ENCODE measurements at regions not wholly inside any gene's neighbourhood (a gene's known extent, or its start where the extent isn't known, plus 50 kb on each side); places are given as distances from the start of the nearest gene placed in this dataset.

GRCh38 chr7:94240902-94241301 lies 153.8 kb upstream of the COL1A2 start:
- TF ChIP-seq MAFK (IDR thresholded peaks at IDR 0.05; ENCODE audit: low read depth, low read length) = no peak
- TF ChIP-seq RFX5 (IDR thresholded peaks at IDR 0.05; ENCODE audit: low read depth, low read length) = no peak
- TF ChIP-seq, protein P1, sequence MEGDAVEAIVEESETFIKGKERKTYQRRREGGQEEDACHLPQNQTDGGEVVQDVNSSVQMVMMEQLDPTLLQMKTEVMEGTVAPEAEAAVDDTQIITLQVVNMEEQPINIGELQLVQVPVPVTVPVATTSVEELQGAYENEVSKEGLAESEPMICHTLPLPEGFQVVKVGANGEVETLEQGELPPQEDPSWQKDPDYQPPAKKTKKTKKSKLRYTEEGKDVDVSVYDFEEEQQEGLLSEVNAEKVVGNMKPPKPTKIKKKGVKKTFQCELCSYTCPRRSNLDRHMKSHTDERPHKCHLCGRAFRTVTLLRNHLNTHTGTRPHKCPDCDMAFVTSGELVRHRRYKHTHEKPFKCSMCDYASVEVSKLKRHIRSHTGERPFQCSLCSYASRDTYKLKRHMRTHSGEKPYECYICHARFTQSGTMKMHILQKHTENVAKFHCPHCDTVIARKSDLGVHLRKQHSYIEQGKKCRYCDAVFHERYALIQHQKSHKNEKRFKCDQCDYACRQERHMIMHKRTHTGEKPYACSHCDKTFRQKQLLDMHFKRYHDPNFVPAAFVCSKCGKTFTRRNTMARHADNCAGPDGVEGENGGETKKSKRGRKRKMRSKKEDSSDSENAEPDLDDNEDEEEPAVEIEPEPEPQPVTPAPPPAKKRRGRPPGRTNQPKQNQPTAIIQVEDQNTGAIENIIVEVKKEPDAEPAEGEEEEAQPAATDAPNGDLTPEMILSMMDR (conservative IDR thresholded peaks at IDR 0.05; ENCODE audit: low read depth, low read length) = no peak
- no peak for TF ChIP-seq MXI1 (IDR thresholded peaks at IDR 0.05; ENCODE audit: borderline replicate concordance, low read depth, low read length)
- TF ChIP-seq POLR2A (IDR thresholded peaks at IDR 0.05; ENCODE audit: low read depth, low read length) = no peak
- no peak for TF ChIP-seq RAD21 (IDR thresholded peaks at IDR 0.05; ENCODE audit: low read length)

Data from IMR-90 (cell line).